ENCODE measurements at regions not wholly inside any gene's neighbourhood (a gene's known extent, or its start where the extent isn't known, plus 50 kb on each side); places are given as distances from the start of the nearest gene placed in this dataset.

- TF ChIP-seq, protein P1, sequence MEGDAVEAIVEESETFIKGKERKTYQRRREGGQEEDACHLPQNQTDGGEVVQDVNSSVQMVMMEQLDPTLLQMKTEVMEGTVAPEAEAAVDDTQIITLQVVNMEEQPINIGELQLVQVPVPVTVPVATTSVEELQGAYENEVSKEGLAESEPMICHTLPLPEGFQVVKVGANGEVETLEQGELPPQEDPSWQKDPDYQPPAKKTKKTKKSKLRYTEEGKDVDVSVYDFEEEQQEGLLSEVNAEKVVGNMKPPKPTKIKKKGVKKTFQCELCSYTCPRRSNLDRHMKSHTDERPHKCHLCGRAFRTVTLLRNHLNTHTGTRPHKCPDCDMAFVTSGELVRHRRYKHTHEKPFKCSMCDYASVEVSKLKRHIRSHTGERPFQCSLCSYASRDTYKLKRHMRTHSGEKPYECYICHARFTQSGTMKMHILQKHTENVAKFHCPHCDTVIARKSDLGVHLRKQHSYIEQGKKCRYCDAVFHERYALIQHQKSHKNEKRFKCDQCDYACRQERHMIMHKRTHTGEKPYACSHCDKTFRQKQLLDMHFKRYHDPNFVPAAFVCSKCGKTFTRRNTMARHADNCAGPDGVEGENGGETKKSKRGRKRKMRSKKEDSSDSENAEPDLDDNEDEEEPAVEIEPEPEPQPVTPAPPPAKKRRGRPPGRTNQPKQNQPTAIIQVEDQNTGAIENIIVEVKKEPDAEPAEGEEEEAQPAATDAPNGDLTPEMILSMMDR (IDR thresholded peaks at IDR 0.05): no peak
- TF ChIP-seq POLR2A (IDR thresholded peaks at IDR 0.05) (no peak), EP300 (IDR thresholded peaks at IDR 0.05) (no peak)
Measured at GRCh38 chr13:99759163-99759552, 212.4 kb downstream of the ZIC5 start.
